ENCODE measurements at regions not wholly inside any gene's neighbourhood (a gene's known extent, or its start where the extent isn't known, plus 50 kb on each side); places are given as distances from the start of the nearest gene placed in this dataset.

GRCh38 chr17:71387456-71387855 lies 733.4 kb upstream of the SOX9 start:
- no peak overlapping the region for H3K27ac Mint-ChIP-seq
- ATAC-seq = no peak
- Histone ChIP-seq H3K27me3 (ENCODE audit: insufficient read depth) (no peaks in the 10 kb centered on the region), H3K79me2 (replicated peaks; ENCODE audit: insufficient read depth) (no peaks in the 10 kb centered on the region), H3K4me2 (no peak overlapping the region), H3K4me3 (no peak overlapping the region), H3K36me3 (ENCODE audit: insufficient read depth) (no peaks in the 10 kb centered on the region), H2AFZ (no peak overlapping the region), H3K4me1 (ENCODE audit: insufficient read depth) (no peaks in the 10 kb centered on the region), H3F3A (replicated peaks; ENCODE audit: low read depth) (no peaks in the 10 kb centered on the region), H4K20me1 (replicated peaks; ENCODE audit: insufficient read depth) (no peaks in the 10 kb centered on the region), H3K9me2 (ENCODE audit: insufficient read depth) (no peaks in the 10 kb centered on the region), H3K27ac (ENCODE audit: low read depth) (no peak overlapping the region)
- H3K4me1 Mint-ChIP-seq = no peaks in the 10 kb centered on the region
- peaks cover 2% of the 10 kb centered on the region for H3K27me3 Mint-ChIP-seq (ENCODE audit: insufficient read depth, low read depth, poor library complexity)
- peaks cover 20% of the 10 kb centered on the region; the same call in 2 of the 3 replicates for H3K9me3 Mint-ChIP-seq
- H3K36me3 Mint-ChIP-seq (ENCODE audit: low read depth) = peaks cover 12% of the 10 kb centered on the region; the same call in 1 of the 3 replicates
- DNase-seq (ENCODE audit: low spot score) = no peak
- TF ChIP-seq EZH2phosphoT487 (IDR thresholded peaks at IDR 0.05; ENCODE audit: unreplicated experiment) = no peak
- no peak for TF ChIP-seq EZH2 (IDR thresholded peaks at IDR 0.05; ENCODE audit: low read depth, unreplicated experiment)
- TF ChIP-seq STAT1 (IDR thresholded peaks at IDR 0.05; ENCODE audit: unreplicated experiment) = no peak
- no peak for TF ChIP-seq ZNF331 (CRISPR knock-in tag; IDR thresholded peaks at IDR 0.05; ENCODE audit: low read depth)
- TF ChIP-seq CTCF (conservative IDR thresholded peaks at IDR 0.05; ENCODE audit: low read depth in 2 of 2) = no peak
- no peak overlapping the region for H3K4me3 Mint-ChIP-seq

GRCh38 chr17:71392715-71393567 lies 727.9 kb upstream of the SOX9 start:
- H3K36me3 ChIP-seq (ENCODE audit: insufficient read depth) = no peaks in the 10 kb centered on the region
- H3F3A ChIP-seq (replicated peaks; ENCODE audit: low read depth) = no peaks in the 10 kb centered on the region
- H3K4me2 ChIP-seq = no peak overlapping the region
- H3K4me1 Mint-ChIP-seq = no peaks in the 10 kb centered on the region
- H3K27me3 Mint-ChIP-seq (ENCODE audit: insufficient read depth, low read depth, poor library complexity) = no peaks in the 10 kb centered on the region
- no peak for ATAC-seq
- no peak overlapping the region for H3K4me3 ChIP-seq
- no peak overlapping the region for H3K4me3 Mint-ChIP-seq
- TF ChIP-seq ZNF331 (CRISPR knock-in tag; IDR thresholded peaks at IDR 0.05; ENCODE audit: low read depth) = no peak
- TF ChIP-seq JUNB (IDR thresholded peaks at IDR 0.05; ENCODE audit: unreplicated experiment) = no peak
- no peaks in the 10 kb centered on the region for H4K20me1 ChIP-seq (replicated peaks; ENCODE audit: insufficient read depth)
- no peaks in the 10 kb centered on the region for H3K27me3 ChIP-seq (ENCODE audit: insufficient read depth)
- no peak for DNase-seq (ENCODE audit: low spot score)
- H3K27ac ChIP-seq (ENCODE audit: low read depth) = no peak overlapping the region
- no peaks in the 10 kb centered on the region for H3K4me1 ChIP-seq (ENCODE audit: insufficient read depth)
- H3K36me3 Mint-ChIP-seq (ENCODE audit: low read depth) = 0 out of 3 replicates have a peak, but pooled peaks cover 5% of the 10 kb centered on the region
- no peaks in the 10 kb centered on the region for H3K79me2 ChIP-seq (replicated peaks; ENCODE audit: insufficient read depth)
- H3K9me3 Mint-ChIP-seq = peaks cover 9% of the 10 kb centered on the region; the same call in 2 of the 3 replicates
- H3K9me2 ChIP-seq (ENCODE audit: insufficient read depth) = peaks cover 4% of the 10 kb centered on the region; the same call in 1 of the 2 replicates
- H3K27ac Mint-ChIP-seq = no peak overlapping the region
- H2AFZ ChIP-seq = no peak overlapping the region

GRCh38 chr17:71395901-71396300 lies 724.9 kb upstream of the SOX9 start:
- Histone ChIP-seq H3K4me3 (no peak overlapping the region), H4K20me1 (replicated peaks; ENCODE audit: insufficient read depth) (no peaks in the 10 kb centered on the region), H3K4me1 (ENCODE audit: insufficient read depth) (peaks cover 5% of the 10 kb centered on the region; the same call in 1 of the 2 replicates), H3K36me3 (ENCODE audit: insufficient read depth) (no peaks in the 10 kb centered on the region), H3K79me2 (replicated peaks; ENCODE audit: insufficient read depth) (no peaks in the 10 kb centered on the region), H3F3A (replicated peaks; ENCODE audit: low read depth) (no peaks in the 10 kb centered on the region), H3K27me3 (ENCODE audit: insufficient read depth) (no peaks in the 10 kb centered on the region), H3K9me2 (ENCODE audit: insufficient read depth) (peaks cover 4% of the 10 kb centered on the region; the same call in 1 of the 2 replicates), H2AFZ (no peak overlapping the region), H3K4me2 (no peak overlapping the region), H3K27ac (ENCODE audit: low read depth) (no peak overlapping the region)
- H3K36me3 Mint-ChIP-seq (ENCODE audit: low read depth) = no peaks in the 10 kb centered on the region
- DNase-seq (ENCODE audit: low spot score) = no peak
- no peak overlapping the region for H3K4me3 Mint-ChIP-seq
- no peaks in the 10 kb centered on the region; the same call in 2 of the 3 replicates for H3K9me3 Mint-ChIP-seq
- H3K27me3 Mint-ChIP-seq (ENCODE audit: insufficient read depth, low read depth, poor library complexity) = no peaks in the 10 kb centered on the region
- TF ChIP-seq REST (IDR thresholded peaks at IDR 0.05; ENCODE audit: unreplicated experiment) (no peak), POLR2AphosphoS5 (IDR thresholded peaks at IDR 0.05; ENCODE audit: low read depth) (no peak), CREB1 (CRISPR knock-in tag; IDR thresholded peaks at IDR 0.05; ENCODE audit: low read depth) (no peak), JUNB (IDR thresholded peaks at IDR 0.05; ENCODE audit: unreplicated experiment) (no peak)
- H3K4me1 Mint-ChIP-seq = peaks cover 7% of the 10 kb centered on the region
- no peak overlapping the region for H3K27ac Mint-ChIP-seq
- ATAC-seq = no peak

Measured in GM23338 (cell line).